ENCODE measurements at regions not wholly inside any gene's neighbourhood (a gene's known extent, or its start where the extent isn't known, plus 50 kb on each side); places are given as distances from the start of the nearest gene placed in this dataset.
A peak's percentile ranks its signal among the peaks of the same experiment; 100 is the strongest.
"Not testable (repeated sequence)": the region's sequence is repeated elsewhere in the genome, so short reads cannot be mapped to it uniquely, and the experiment has no call there.

DNA sequence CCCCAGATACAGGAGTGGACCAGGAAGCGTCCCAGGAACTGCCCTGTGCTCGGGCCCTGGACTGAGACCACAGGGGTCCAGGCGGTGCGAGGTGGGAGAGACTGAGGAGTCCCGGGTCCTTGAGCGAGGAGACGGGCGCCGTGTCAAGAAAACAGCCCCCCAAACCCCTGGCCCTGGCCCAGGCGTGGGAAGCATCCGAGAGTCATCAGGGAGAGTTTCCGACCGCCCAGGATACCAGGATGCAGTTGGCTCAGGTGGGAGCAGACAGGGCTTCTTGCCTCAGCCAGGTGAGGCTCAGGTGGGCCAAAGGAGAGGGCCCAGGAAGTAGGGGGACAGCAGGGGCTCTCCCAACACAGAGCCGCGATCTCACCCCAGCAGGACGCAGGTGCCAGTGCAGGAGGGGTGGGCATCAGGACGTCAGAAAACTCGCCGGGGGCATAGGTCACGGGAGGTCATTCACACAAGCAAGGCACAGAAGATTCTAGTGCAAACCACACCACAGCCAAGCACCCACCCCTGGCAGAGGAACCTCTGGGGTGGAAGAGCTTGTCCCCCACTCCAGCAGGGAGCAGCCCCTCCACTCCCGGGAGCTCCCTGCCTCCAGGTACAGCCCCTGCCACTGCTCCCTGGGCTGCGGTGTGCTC lies 102.5 kb upstream of the EIF5 start:
- no peak for DNase-seq

DNA sequence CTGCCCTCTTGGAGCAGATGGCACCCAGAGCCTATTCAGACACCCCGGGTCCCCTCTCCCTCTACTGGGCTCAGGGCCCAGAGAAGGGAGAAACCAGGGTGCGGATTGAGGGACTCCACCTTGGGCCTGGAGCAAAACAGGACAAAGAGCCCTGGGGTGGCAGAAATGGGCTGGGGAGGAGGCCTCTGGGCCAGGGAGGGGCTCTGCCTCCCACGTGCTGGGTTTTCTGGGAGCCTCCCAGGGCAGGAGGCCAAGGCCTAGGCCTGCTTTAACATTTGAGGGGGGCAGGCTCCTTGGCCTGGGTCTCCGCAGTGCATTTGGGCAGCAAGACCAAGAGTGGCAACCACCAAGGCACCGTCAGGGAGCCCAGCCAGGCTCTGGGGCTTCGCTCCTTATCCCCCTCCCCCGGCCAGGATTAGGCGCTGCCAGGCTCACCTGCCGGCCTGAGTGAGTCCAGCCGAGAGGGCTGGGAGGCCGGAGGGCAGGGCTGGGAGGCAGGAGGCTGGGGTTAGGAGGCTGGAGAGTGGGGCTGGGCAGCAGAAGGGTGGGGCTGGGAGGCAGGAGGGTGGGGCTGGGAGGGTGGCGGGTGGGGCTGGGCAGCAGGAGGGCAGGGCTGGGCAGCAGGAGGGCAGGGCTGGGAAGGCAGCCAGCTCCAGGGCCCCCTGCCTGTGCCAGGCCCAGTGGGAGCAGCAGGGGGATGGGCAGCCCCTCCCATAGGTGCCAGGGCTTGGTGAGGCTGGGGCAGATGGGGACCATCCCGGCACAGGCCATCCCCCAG lies 101.8 kb upstream of the EIF5 start:
- no peak for DNase-seq

DNA sequence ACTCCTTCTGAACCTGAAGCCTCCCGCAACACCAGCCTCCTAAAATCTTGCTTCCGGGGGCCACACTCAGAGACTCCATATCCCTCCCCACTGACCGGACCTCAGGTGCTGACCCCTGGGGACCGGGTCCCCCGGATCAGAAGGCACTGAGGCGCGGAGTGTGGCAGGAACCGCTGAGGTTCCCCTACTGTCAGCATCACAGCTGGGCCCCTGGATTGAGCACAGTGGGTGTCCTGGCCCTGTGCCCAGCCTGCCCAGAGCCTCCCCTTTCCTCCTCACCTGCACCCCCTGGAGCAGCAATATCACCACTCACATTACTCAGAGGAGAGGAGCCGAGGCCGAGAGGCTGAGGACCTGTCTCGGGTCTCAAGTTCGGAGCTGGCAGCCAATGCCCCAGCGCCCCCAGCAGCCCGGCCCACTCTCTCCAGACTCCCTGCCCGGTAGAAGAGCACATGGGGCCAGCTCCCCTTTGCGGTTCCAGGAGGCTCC lies 101.2 kb upstream of the EIF5 start:
- DNase-seq, result no peak

DNA sequence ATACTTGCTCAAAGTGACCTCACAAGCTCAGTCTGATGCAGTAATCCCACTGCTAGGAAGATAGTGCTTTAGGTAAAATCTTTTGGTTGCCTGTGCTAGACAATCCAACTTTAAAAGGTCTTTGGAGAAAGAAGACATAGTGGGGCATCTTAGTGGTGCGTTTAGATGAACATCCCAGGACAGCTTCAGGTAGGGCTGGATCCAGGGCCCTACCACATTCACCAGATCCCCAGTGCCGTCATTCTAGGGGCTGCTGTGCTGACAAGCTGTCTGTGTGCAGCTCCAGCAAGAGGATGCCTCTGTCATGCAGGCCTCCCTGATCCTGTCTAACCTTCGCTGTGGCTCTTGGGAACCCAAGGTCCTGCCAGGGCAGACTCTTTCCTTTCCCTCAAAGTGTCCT lies 100.7 kb upstream of the EIF5 start:
- no peak for DNase-seq

DNA sequence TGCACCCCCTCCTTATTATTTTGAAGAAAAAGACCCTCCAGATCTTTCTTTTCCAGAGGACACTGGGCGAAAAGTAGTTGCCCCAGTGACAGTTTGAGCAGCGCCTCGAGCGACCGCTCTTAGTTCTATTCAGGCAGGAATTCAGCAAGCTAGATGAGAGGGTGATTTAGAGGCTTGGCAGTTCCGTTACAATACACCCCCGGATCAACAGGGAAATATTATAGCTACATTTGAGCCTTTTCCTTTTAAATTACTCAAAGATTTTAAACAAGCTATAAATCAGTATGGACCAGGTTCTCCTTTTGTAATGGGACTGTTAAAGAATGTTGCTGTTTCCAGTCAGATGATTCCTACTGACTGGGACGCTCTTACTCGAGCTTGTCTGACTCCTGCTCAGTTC lies 99.2 kb upstream of the EIF5 start:
- not testable (repeated sequence) for DNase-seq

DNA sequence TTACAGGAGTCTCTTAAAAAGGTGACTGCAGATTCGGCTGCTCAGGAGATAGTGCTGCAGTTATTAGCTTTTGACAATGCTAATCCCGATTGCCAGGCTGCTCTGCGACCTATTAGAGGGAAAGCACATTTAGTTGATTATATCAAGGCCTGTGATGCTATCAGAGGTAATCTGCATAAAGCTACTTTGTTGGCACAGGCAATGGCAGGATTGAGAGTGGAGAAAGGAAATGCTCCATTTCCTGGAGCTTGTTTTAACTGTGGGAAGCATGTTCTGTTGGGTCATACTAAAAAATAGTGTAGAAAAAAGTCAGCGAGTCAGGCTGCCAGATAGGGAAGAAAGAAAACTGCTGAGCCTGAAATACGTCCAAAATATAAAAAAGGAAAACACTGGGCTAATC lies 98.5 kb upstream of the EIF5 start:
- DNase-seq, result peak; percentile 11

DNA sequence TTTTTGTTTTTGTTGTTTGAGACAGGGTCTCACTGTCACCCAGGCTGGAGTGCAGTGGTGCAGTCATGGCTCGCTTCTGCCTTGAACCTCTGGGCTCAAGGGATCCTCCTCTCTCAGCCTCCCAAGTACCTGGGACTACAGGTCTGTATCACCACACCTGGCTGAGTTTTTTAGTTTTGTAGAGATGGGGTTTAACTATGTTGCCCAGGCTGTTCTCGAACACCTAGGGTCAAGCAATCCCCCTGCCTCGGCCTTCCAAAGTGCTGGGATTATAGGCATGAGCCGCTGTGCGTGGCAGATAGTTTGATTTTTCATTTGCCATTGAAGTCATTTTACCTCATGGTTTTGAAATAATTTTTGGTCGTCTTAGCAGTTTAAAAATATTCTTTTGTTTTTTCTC lies 94.3 kb upstream of the EIF5 start:
- no peak for DNase-seq

DNA sequence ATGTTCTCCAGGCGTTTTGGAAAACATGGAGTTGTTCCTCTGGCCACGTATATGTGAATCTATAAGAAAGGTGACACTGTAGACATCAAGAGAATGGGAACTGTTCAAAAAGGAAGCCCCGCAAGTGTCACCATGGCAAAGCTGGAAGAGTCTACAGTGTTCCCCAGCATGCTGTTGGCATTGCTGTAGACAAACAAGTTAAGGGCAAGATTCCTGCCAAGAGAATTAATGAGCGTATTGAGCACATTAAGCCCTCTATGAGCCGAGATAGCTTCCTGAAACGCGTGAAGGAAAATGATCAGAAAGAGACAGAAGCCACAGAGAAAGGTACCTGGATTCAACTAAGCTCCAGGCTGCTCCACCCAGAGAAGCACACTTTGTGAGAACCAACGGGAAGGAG lies 92.5 kb upstream of the EIF5 start:
- DNase-seq, result no peak

DNA sequence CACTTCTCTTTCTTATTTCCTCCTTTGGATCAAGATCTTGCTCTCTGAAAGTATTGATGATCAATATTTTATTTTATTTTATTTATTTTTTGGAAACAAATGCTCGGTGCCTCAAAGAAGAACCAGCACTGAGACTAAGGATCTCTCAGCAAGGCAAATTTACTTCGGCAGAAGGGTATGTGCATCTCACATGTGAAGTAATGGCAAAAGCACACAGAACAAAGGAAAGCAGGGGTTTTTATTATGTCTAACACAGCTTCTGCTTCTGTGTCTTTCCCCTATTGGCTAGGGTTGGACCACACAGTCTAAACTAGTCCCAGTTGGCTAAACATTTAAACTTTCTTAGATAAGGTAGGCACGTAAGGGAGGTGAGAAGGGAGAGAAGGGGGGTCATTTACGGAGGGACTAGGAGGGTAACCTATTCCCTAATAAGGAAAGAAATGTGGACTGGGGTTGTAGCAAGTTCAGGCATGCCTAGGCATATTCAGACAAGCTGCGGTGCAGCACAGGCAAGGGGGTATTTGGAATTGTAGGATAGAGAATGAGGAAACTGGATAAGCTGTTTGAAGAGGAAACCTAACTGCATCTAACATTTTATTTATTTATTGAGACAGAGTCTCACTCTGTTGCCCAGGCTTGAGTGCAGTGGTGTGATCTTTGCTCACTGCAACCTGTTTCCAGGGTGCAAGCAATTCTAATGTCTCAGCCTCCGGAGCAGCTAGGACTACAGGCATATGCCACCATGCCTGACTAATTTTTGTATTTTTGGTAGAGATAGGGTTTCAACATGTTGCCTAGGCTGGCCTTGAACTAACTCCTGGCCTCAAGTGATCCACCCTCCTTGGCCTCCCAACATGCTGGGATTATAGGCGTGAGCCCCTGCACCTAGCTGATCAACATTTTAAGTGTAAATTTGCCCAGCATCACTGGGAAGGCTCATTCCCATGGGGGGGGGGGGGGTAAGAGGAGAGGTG lies 90.0 kb upstream of the EIF5 start:
- no peak for DNase-seq

DNA sequence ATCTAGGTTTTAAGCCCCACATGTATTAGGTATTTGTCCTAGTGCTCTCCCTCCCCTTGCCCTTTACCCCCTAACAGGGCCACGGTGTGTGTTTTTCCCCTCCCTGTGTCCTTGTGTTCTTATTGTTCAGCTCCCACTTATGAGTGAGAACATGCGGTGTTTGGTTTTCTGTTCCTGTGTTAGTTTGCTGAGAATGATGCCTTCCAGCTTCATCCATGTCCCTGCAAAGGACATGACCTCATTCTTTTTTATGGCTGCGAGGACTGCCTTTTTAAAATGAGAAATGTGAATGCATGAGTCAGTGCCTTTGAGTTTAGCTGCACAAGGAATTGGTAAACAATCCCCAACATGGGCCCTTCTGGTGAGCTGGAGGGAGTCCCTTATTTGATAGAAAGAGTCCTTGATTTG lies 88.4 kb upstream of the EIF5 start:
- DNase-seq, result not testable (repeated sequence)

DNA sequence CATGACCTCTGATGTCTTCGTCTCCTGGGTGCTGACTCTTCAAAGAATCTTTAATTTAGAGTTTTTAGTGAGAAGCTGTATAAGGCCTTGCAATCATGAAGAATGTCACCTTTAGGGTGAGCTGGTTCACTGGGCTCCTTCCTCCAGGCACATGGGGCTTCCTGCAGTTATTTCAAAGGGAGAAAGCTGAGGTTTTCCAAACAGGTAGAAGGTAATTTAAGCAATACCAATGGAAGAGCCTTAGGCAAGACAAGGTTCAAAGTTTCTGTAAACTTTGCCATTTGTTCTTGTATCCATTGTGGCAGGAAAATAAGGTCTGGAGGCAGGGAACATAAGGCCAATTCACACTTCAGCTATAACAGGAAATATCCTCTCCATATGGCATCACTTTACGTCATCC lies 88.0 kb upstream of the EIF5 start:
- no peak for DNase-seq

DNA sequence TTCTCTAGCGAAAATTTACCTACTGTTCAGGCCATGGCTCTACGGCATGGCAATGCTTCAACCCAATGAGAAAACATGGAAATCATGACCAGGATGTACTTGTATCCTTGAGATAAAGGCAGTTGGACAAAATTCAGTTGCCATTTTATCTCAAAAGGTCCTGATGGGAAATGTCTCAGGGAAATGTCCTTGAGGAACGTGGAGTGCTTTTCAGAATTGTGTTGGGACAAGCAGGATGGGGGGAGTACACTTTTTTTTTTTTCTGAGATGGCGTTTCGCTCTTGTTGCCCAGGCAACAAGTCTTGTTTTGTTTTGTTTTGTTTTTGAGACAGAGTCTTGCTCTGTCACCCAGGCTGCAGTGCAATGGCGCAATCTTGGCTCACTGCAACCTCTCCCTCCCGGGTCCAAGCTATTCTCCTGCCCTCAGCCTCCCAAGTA lies 86.8 kb upstream of the EIF5 start:
- DNase-seq, result no peak

DNA sequence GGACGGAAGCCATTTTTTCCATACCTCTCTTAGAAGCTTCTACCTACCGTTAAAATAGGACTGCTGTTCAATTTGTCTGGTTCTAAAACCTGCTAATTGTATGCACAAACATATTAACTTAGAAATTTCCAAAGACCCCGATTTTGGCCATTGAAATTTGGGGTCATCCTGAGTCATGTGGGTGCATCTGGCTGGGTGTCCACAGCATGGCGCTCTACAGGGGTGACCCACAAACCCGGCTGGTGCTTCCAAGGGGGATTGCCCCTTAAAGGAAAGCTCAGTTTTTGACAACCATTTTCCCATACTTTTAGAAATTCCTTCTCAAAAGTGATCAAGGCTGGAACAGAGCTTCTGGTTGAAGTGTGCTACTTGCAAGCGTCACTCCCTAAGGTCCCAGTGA lies 83.9 kb upstream of the EIF5 start:
- DNase-seq, result no peak

DNA sequence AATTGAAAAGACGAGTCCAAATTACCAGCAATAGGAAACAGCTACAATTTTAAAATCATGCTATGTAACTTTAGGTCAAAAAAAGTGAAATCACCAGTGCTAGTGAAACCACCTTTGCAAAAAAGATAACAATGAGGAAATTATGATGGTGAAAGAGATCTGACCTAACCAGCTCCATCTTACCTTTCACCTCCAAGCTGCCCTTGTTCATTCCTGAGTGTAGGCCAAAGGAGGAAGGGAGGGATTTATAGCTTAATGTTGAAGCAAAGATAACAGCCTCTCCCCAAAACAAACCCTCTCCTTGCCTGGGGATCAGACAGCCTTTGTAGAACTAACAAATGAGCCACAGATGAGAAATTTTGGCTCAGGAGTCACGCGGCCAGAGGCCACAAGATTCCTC lies 83.2 kb upstream of the EIF5 start:
- no peak for DNase-seq

DNA sequence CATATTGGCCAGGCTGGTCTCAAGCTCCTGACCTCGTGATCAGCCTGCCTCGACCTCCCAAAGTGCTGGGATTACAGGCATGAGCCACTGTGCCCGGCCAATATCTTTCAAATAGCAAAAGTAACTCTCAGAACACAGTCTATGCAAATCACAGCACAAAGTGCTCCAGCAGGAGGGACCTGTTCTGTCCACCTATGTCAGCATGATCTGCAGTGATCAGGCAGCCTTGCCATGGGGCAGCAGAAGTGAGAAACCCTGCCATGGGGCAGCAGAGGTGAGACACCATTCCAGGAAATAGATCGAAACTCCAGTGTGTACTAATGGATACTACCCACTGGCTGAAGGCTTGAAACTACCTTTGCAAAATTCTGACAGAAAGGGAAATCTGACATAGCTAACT lies 78.5 kb upstream of the EIF5 start:
- DNase-seq, result no peak

DNA sequence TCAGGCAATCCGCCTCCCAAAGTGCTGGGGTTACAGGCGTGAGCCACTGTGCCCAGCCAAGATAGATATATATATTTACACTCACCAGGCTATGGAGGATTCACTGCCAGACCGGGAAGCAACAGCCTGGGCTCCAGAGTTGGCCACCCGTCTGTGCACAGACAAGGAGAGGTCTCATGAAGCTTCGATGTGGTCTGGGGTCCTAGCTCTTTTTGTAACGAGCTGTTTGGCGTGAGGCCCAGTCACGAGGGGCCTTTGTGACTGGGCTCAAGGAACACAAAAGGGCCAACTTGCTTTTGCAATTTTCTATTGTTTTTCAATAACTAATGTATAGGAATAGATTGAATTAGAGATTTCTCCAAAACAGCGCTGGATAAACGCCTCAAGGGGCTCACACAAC lies 77.6 kb upstream of the EIF5 start:
- DNase-seq, result no peak

DNA sequence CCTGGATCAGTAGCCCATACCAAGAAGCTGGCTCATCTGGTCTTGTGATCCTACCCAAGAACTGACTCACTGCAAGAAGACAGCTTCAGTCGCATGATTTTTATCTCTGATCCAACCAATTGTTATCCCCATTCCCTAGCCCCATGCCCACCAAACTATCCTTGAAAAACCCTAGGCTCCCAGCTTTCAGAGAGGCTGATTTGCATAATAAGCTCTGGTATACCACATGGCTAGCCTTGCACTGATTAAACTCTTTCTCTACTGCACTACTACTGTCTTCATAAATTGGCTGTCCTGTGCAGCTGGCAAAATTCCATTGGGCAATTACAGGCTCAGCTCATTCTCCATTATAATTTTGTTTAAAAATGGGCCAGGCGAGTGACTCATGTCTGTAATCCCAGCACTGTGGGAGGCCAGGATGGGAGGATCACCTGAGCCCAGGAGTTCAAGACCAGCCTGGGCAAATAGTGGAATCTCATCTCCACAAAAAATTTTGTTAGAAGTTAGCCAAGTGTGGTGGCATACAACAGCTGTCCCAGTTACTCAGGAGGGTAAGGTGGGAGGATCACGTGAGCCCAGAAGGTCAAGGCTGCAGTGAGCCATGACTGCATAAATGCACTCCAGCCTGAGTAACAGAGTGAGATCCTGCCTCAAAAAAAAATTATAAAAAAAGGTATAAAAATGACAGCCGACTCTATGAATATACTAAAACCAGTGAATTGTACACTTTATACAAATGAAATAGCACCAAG lies 76.7 kb upstream of the EIF5 start:
- DNase-seq, result no peak

DNA sequence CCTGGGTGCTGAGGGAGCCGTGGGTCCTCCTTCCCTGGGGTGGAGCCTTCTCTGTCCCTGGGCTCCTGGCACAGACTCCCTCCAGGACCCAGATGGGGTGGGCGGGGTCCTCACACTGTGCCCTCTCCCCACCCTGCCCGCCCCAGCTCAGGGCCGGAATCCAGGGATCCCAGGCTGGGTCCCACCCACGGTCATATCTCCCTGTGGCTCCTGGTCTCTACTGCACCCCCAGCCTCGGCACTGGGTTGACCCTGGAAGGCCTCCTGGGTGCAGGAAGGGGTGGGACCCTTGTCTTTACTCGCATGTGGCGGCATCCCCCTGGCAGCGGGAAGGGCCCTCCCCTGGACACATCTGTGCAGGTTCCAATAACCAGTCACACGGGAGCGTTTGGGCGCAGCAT lies 75.8 kb upstream of the EIF5 start:
- no peak for DNase-seq

DNA sequence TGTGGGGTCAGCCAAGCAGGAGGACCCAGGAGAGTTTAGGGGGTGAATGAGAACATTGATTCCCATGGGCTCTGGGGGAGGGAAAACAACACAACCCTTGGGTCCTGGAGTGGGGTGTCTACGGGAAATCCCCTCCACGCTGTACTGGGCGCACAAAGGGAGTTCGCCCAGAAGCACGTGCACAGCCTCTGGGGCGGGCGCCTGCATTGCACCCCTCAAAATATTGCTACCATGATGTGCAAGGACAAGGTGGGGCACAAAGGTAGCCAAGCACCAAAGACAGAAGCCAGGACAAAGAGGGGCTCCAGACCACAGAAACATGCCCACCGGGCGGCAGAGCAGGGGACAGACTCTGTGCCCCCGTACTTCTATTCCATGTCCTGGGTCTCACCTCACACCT lies 74.9 kb upstream of the EIF5 start:
- no peak for DNase-seq

DNA sequence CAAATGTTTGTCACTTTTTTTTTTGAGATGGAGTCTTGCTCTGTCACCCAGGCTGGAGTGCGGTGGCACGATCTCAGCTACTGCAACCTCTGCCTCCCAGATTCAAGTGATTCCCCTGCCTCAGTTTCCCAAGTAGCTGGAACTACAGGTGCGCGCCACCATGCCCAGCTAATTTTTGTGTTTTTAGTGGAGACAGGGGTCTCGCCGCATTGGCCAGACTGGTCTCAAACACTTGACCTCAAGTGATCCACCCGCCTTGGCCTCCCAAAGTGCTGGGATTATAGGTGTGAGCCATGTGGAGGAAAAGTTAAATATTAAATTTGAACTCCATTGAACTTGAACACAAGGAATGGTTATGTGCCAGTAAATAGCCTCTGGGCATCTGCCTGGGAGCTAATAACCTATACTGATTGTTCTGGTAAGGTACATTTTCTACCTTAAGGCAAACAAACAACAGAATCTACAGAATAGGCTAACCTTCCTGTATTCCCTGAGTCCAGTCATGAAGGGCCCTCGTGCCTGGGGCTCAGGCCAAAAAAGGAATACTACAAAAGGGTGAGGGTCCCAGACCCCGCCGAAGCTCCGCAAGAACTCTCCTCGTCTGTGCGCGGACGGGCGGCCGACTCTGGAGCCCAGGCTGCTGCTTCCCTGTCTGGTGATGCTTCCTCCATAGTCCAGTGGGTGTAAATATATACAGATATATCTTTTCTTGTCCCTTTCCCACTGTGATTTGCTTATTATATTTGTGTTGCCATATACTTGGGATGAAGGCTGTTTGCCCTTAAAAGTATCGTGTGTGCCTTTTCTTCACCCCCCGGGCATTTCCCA lies 74.0 kb upstream of the EIF5 start:
- no peak for DNase-seq

DNA sequence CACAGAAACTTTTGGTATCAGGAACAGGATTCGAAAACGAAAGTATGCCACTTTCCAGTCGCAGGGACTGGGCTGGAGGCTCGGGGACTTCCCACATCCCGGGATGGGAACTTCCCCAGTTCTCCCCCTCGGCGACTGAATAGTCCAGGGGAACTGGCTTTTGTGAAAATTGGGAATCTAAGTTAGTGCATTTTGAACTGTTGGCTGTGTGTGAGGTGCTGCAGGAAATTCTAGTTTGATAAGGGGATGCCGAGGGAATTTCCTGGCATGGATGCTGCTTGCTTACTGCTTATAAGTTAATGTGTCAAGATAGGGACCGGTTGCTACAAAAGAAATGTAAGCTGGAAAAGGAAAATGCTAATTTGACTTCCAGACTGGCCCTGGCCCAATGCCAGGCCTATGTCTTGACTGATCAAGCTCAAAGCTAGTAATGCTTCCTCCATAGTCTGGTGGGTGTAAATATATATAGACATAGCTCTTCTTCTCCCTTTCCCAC lies 73.4 kb upstream of the EIF5 start:
- no peak for DNase-seq

Measured in muscle of arm (tissue), 1 donor.